Adipocyte (in vitro differentiated cells): ENCODE measurements at regions not wholly inside any gene's neighbourhood (a gene's known extent, or its start where the extent isn't known, plus 50 kb on each side); places are given as distances from the start of the nearest gene placed in this dataset.

ENCODE experiments used
- DNase-seq: peaks from one replicate; pipeline ENCODE4 v3.0.0-alpha.2; 2015; ENCODE audit warnings: low read depth
- H3K27me3 ChIP-seq: replicated peaks from 2 replicates; pipeline ENCODE4 v1.7.0; 2013; ENCODE audit warnings: mild to moderate bottlenecking, low read length, moderate library complexity; ENCODE audit not compliant: control insufficient read depth, insufficient read depth
- H3K36me3 ChIP-seq: 2 replicates; pipeline ENCODE4 v1.7.0; 2013; ENCODE audit warnings: low read length, mild to moderate bottlenecking, moderate library complexity; ENCODE audit not compliant: control insufficient read depth, insufficient read depth, severe bottlenecking
- H3K4me1 ChIP-seq: 2 replicates; pipeline ENCODE4 v1.7.0; 2013; ENCODE audit warnings: mild to moderate bottlenecking, low read length, moderate library complexity; ENCODE audit not compliant: control insufficient read depth, insufficient read depth
- H3K4me3 ChIP-seq: 2 replicates; pipeline ENCODE4 v1.7.0; 2013; ENCODE audit warnings: mild to moderate bottlenecking, low read length, moderate library complexity
- H3K9ac ChIP-seq: 2 replicates; pipeline ENCODE4 v1.7.0; 2013; ENCODE audit warnings: mild to moderate bottlenecking, low read length, moderate library complexity
- H3K9me3 ChIP-seq: 2 replicates; pipeline ENCODE4 v1.7.0; 2013; ENCODE audit warnings: mild to moderate bottlenecking, low read length, moderate library complexity; ENCODE audit not compliant: control insufficient read depth

GRCh38 chr17:6893382-6894205, 62.1 kb upstream of the TEKT1 start:
- Histone ChIP-seq H3K4me3 (no peak overlapping the region), H3K4me1 (no peaks in the 10 kb centered on the region), H3K9me3 (no peaks in the 10 kb centered on the region), H3K27me3 (peaks cover 41% of the 10 kb centered on the region), H3K9ac (no peak overlapping the region), H3K36me3 (no peaks in the 10 kb centered on the region)
- DNase-seq = no peak

- no peaks in the 10 kb centered on the region for H3K4me1 ChIP-seq
- no peaks in the 10 kb centered on the region for H3K36me3 ChIP-seq
- no peaks in the 10 kb centered on the region for H3K9me3 ChIP-seq
- H3K4me3 ChIP-seq = no peak overlapping the region
- DNase-seq = peak; percentile 5
- peaks cover 41% of the 10 kb centered on the region for H3K27me3 ChIP-seq
- H3K9ac ChIP-seq = no peak overlapping the region
Measured at GRCh38 chr17:6894206-6894528, 62.6 kb upstream of the TEKT1 start.

- Histone ChIP-seq H3K4me1 (no peaks in the 10 kb centered on the region), H3K4me3 (no peak overlapping the region), H3K9ac (no peak overlapping the region), H3K36me3 (no peaks in the 10 kb centered on the region), H3K9me3 (no peaks in the 10 kb centered on the region), H3K27me3 (peaks cover 15% of the 10 kb centered on the region)
- DNase-seq = no peak
Measured at GRCh38 chr17:6901086-6901485, 69.6 kb upstream of the TEKT1 start.

GRCh38 chr17:6903326-6903900, 71.9 kb upstream of the TEKT1 start:
- Histone ChIP-seq H3K9me3 (no peaks in the 10 kb centered on the region), H3K27me3 (no peaks in the 10 kb centered on the region), H3K4me1 (no peaks in the 10 kb centered on the region), H3K9ac (no peak overlapping the region), H3K36me3 (no peaks in the 10 kb centered on the region), H3K4me3 (no peak overlapping the region)
- no peak for DNase-seq

GRCh38 chr17:6908807-6909206, 77.3 kb upstream of the TEKT1 start:
- Histone ChIP-seq H3K4me3 (no peak overlapping the region), H3K36me3 (no peaks in the 10 kb centered on the region), H3K9ac (no peak overlapping the region), H3K4me1 (peaks cover 5% of the 10 kb centered on the region), H3K27me3 (no peaks in the 10 kb centered on the region), H3K9me3 (no peaks in the 10 kb centered on the region)
- no peak for DNase-seq

- DNase-seq = peak; percentile 89
- Histone ChIP-seq H3K36me3 (no peaks in the 10 kb centered on the region), H3K4me3 (no peak overlapping the region), H3K4me1 (peaks cover 11% of the 10 kb centered on the region), H3K27me3 (no peaks in the 10 kb centered on the region), H3K9ac (no peak overlapping the region), H3K9me3 (no peaks in the 10 kb centered on the region)
Measured at GRCh38 chr17:6910987-6911603, 79.6 kb upstream of the TEKT1 start.

GRCh38 chr17:6912110-6913051, 80.9 kb upstream of the TEKT1 start:
- no peak overlapping the region for H3K4me3 ChIP-seq

GRCh38 chr17:6913608-6914443, 82.0 kb upstream of the ALOX12 start:
- Histone ChIP-seq H3K36me3 (no peaks in the 10 kb centered on the region), H3K9ac (peak overlapping the region; percentile 54), H3K4me1 (peaks cover 11% of the 10 kb centered on the region), H3K9me3 (no peaks in the 10 kb centered on the region), H3K27me3 (no peaks in the 10 kb centered on the region), H3K4me3 (peak overlapping the region; percentile 73)
- peak; percentile 86 for DNase-seq

More at GRCh38 chr17:6912110-6913051, 80.9 kb upstream of the TEKT1 start:
- Histone ChIP-seq H3K27me3 (no peaks in the 10 kb centered on the region), H3K9ac (no peak overlapping the region), H3K36me3 (no peaks in the 10 kb centered on the region), H3K9me3 (no peaks in the 10 kb centered on the region), H3K4me1 (peaks cover 11% of the 10 kb centered on the region)
- no peak for DNase-seq

- H3K27me3 ChIP-seq = no peaks in the 10 kb centered on the region
- H3K4me3 ChIP-seq = no peak overlapping the region
- H3K4me1 ChIP-seq = peaks cover 11% of the 10 kb centered on the region
- H3K36me3 ChIP-seq = no peaks in the 10 kb centered on the region
- DNase-seq = no peak
- H3K9ac ChIP-seq = no peak overlapping the region
- no peaks in the 10 kb centered on the region for H3K9me3 ChIP-seq
Measured at GRCh38 chr17:6914711-6915110, 81.1 kb upstream of the ALOX12 start.

- Histone ChIP-seq H3K27me3 (no peaks in the 10 kb centered on the region), H3K9me3 (no peaks in the 10 kb centered on the region), H3K4me3 (no peak overlapping the region), H3K36me3 (no peaks in the 10 kb centered on the region), H3K4me1 (peaks cover 11% of the 10 kb centered on the region), H3K9ac (no peak overlapping the region)
- DNase-seq = no peak
Measured at GRCh38 chr17:6915620-6916019, 80.2 kb upstream of the ALOX12 start.
